GM18873 (cell line): ENCODE measurements at regions not wholly inside any gene's neighbourhood (a gene's known extent, or its start where the extent isn't known, plus 50 kb on each side); places are given as distances from the start of the nearest gene placed in this dataset.
"Not testable (repeated sequence)": the region's sequence is repeated elsewhere in the genome, so short reads cannot be mapped to it uniquely, and the experiment has no call there.

Source experiments
- ATAC-seq: cut with Tn5 transposase; IDR thresholded peaks from one replicate; pipeline ENCODE4 v1.9.1; 2021; ENCODE audit warnings: mild to moderate bottlenecking, moderate library complexity, moderate number of reproducible peaks; ENCODE audit not compliant: unreplicated experiment, low FRiP score

DNA sequence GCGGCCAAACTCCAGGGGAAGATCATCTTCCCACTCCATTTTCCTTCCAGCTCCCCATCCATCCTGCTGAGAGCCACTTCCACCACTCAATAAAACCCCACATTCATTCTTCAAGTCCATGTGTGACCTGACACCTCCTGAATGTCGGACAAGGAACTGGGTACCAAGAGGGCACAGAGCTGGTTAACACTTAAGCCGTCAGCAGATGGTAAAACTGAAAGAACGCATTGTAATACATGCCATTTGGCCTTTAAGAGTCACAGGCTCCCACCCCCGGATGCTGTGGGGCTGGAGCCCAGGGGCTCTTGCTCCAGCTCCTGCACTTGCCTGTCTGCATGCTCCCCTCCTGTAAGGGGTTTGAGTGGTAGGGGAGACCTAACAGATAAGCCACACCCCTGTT lies 753.9 kb downstream of the COL12A1 start:
- ATAC-seq, result no peak

DNA sequence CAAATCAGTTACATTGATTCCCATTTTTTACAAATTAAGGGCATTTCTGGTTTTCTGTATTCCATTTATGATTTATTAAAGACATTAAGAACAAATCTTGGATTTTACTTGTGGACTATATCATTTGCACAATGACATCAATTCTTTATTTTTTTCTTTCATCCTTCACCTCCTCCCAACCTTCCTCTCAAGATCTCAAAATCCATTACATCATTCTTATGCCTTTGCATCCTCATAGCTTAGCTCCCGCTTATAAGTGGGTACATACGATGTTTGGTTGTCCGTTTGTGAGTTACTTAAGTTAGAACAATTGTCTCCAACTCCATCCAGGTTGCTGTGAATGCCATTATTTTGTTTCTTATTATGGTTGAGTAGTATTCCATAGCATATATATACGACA lies 752.8 kb downstream of the CD109 start:
- ATAC-seq, result no peak

DNA sequence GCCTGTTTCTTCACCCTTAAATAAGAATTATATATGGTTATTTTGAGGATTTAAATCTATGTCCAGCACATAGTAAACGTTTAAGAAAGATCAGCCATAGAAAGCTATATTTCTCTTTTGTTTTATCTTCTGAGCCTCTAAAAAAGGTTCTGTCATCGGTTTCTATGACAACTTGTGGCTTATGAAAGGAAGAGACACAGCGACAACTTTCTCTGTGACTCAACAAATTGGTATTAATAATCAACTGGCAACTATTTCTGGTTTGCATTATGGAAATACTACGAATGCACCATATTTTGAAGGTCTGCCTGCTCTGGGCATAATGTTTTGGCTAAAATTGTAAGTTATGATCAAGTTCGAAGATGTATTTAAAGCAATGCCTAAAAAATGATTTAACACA lies 751.0 kb downstream of the CD109 start:
- ATAC-seq, result peak; percentile 90

DNA sequence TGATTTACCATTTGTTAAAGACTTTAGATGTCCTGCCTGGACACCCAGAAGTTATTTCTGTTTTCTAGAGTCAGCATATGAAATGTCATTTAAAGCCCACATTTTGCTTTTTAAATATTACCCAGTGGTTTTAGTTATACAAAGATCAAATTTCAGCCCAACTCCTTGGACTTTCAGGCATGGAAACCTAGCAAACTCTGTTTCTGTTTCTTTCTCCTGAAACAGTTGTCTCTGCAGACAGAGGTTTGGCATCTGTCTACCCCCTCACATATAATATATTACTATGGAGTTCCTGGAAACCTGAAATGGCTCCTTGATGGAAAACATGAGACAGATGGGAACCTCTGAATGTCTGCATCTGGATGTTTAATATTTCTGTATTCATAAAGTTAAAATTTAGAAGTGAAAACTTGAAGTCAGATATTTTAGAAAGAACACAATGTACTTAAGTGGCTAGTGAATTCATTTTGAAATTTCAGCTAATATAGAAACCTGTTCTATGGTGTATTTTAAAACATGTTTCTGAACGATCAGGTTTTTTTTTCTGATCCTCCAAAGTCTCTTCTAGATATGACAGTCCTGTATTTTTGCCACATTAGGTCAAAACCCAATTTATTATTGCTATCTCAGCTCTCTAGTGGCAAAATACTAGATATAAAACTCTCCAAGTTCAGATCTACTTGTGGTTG lies 743.3 kb downstream of the CD109 start:
- ATAC-seq, result no peak

DNA sequence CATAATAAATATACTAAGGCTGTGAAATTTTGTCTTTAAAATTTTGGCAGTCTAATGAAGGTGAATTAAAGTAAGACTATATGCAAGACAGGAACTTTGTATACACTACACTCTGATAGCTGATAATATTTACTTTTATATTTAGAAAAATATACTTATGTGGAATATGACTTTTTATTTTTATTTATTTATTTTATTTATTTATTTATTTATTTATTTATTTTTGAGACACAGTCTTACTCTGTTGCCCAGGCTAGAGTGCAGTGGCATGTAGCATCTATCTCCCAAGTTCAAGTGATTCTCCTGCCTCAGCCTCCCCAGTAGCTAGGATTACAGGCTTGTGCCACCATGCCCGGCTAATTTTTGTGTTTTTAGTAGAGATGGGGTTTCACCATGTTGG lies 742.4 kb downstream of the CD109 start:
- not testable (repeated sequence) for ATAC-seq

DNA sequence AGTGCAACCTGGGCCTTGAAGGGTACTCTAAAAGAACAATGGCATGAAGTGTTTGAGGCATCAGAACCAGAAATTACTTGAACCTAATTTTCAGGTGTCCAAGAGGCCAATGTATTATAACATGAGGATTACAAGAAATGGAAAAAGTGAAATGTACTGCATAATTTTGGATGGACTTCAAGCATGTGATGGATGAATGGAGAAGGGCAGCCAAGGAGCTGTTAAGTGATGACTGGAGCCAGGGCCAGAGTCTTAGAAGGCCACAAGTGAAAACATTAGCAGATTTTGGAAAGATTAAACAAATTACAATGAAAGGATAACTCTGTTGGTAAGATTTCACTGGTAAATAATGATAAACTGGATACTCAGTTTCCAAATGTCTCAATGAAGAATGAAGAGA lies 738.2 kb downstream of the CD109 start:
- ATAC-seq, result no peak

DNA sequence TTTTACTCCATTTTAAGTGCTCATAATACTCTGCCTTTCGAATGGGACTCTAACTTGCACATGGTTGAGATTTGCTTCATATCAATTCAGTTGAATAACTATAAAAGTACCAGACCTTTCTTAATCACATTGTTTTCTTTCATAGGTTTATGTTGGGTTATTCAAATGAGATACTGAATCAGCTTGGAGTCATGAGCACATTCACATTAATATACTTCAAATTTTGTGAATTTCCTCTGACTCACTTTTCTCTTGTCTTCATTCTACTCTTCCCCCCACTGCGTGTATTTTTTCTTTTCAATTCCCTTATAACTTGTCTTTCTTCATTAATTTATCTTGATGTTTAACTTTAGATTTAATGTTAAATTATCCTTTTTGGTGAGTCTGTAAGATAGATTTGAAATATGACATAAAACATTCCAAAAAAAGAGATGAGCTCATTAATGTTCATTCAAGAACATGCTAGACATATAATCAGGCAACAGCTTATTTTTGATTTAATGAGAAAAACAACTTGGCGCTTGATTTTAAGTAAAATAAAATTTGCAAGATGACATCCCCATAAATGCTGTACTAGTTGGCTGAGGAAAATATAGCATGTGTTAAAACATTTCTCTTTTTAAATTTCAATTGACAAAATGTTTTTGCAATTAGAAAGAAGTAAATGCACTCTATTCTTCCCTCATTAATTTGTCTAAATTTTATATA lies 736.0 kb downstream of the CD109 start:
- no peak for ATAC-seq

DNA sequence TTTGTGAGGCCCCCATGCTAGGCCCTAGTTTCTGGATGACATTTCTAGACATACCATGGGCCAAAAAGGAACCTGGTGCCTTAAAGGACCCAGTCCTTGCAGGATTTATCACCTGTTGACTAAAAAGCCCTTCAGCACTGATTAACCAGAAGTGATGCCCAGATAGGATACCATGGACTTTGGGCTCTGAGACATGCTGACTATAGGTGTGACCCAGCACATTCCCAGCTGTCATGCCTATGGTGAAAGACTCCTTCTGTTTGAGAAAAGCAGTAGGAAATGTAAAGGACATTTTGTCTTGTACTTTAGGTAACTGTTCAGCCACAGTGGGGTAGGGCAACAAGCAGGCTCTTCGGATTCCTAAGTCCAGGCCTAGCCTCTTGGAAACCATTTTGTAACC lies 724.2 kb downstream of the CD109 start:
- ATAC-seq, result no peak

DNA sequence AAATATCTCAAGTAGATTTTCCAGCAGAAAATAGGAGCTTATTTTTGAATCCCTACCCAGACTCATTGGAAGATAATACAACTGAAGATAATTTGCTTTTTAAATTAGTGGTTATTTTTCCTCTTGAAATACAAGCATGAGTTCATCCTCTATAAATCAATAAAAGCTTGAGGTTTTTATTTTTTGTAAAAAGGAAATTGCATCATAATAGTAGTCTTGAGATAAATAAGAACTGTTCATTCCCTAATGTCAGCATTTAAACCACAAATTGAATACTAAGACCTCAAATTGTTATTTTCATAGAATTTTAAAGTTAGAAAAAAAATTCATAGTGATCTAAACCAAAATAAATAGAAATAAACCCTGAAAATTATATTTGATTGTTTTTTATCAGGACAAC lies 719.1 kb downstream of the CD109 start:
- no peak for ATAC-seq

DNA sequence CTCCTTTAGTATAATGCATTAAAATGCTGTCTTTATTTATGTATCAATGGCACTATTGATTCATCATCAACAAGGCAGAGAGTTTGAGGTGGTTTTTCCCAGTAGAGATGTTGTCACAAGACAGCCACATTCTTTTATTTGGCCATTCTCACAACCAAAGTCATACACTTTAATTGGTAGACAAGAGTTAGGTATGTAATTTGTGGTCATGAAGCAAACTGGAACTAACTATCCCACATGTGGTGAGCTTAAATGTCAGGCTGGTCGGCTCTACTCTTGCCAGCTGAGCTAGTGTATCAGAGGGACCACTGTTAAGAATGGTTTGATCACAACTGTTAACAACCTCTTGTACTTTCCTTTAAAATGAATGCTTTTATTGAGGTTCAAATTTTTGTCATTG lies 714.6 kb downstream of the CD109 start:
- ATAC-seq, result no peak

DNA sequence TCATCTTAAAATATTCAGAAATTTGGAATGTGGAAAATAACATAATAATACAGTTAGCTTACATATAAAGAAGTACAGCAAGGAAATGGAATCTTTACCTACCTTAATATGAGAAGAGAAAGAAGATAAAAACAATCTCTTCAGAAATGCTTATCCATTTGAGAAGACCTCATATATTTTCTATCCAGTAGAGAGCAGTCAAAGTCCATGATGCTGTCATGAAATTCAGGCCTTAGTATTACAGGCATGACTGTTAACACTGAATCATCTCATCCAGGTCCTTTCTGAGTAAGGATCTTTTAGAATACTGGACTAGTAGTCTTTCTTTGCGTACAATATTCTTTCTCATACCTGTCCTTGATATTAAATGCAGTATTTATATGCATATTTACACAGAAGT lies 713.4 kb downstream of the CD109 start:
- peak; percentile 92 for ATAC-seq

DNA sequence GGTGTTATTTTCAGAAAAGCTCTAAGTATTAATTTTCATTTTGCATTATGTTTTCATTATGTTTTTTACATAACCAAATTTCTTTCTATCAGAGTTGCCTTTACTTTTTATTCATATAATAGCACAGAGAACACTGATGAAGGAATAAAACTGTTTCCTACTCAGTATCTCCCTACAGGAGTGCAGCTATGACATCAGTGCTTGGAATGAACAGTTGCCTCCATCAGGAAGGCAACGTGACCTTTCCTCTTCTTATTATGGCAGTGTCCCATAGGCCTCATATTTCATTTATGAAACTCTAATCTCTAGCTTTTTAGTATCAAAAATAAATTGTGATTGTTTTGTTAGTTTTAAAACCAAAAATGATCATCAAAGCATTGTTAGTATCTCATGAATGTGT lies 712.8 kb downstream of the CD109 start:
- ATAC-seq, result no peak

DNA sequence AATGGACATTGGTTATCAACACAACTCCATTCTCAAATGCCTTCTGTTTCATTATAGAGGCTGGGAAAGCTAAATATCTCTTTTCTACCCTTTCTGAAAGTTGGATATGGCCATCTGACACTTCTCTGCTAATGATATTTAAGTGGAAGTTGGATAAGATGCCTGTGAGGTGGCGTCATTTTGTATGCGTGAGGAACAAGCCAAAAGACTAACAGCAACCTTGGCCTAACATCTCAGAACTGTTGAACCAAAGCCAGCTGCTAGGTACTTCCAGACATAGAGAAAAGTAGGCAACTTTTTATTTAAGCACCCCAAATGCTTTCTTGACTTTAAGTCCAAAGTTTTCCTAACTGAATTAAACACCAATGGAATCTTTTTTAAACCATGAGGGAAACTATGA lies 708.4 kb downstream of the CD109 start:
- ATAC-seq, result no peak

DNA sequence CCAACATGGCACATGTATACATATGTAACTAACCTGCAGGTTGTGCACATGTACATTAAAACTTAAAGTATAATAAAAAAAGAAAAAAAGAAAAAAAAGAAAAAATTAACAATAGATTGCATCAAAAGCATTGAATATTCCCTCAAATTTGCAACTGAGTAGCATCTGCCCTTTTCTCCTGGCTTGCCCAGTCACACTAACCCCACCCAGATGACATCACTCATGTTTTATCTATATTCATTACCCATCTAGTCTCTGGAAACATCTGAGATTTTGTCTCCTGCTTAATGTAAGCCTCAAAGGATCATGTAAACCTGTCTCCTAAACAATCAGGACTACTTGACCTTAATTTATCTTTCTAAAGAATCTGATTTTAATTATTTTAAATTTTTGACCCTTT lies 706.8 kb downstream of the CD109 start:
- no peak for ATAC-seq

DNA sequence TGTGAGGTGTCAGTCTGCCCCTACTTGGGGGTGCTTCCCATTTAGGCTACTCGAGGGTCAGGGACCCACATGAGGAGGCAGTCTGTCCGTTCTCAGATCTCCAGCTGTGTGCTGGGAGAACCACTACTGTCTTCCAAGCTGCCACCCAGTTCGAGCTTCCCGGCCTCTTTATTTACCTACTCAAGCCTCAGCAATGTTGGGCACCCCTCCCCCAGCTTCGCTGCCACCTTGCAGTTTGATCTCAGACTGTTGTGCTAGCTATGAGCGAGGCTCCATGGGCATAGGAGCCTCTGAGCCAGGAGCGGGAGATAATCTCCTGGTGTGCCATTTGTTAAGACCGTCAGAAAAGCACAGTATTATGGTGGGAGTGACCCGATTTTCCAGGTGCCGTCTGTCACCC lies 682.4 kb downstream of the CD109 start:
- ATAC-seq, result not testable (repeated sequence)

DNA sequence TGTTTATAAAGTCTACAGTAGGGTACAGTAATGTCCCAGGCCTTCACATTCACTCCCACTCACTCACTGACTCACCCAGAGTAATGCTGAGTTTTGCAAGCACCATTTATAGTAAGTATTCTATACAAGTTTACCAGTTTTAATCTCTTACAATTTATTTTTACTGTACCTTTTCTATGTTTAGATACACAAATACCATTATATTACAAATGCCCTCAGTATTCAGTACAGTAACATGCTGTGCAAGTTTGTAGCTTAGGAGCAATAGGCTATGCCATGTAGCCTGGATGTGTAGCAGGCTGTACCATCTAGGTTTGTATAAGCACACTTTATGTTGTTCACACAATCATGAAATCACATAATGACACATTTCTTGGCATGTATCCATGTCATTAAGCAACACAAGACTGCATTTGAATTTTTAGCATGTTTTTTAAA lies 673.6 kb downstream of the CD109 start:
- no peak for ATAC-seq

DNA sequence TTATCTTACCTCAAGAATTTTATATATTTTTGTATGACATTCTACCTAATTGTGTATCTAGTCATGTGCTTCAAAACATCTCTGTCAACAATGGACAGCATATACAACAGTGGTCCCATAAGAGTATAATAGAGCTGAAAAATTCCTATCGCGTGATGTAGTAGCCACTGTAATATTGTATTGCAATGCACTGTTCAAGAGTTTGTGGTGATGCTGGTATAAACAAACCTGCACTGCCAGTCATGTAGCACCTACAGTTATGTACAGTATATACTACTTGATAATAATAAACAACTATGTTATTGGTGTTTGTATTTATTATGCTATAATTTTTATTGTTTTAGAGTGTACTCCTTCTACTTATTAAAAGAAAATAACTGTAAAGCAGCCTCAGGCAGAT lies 672.7 kb downstream of the CD109 start:
- no peak for ATAC-seq

DNA sequence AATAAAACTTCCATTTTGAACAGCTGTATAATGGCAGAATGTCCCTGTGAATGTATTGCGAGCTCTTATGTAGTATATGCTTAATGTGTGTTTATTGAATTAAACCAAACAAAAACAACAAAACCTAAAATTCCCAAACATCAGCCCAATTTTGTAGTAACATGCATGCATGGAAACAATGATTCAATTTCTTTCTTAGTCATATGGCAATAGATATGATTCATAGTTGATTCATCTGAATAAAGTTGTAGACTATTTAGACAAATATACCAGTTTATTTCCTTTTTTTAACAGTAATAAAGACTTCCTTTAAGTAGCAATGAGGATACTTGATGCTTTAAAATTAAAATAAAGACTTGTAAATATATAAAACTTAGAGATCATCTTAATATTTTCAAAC lies 670.6 kb downstream of the CD109 start:
- ATAC-seq, result no peak

DNA sequence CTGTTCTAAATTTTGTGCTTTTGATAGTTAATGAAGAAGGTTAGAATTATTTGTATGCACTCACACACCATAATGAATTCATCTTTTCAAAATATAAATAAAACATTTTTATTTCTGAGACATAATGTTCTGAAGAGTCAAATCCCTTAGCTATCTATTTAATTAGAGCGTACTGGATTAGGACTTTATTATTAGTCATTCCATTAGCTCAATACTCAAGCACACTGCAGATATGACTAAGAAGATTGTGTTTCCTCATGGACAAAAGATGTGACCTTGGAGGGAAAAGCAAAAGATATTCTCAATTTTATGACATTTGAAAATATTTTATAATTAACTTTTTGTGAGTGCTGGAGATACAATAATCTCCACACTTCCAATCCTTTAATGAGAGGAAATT lies 666.4 kb downstream of the CD109 start:
- ATAC-seq, result no peak

DNA sequence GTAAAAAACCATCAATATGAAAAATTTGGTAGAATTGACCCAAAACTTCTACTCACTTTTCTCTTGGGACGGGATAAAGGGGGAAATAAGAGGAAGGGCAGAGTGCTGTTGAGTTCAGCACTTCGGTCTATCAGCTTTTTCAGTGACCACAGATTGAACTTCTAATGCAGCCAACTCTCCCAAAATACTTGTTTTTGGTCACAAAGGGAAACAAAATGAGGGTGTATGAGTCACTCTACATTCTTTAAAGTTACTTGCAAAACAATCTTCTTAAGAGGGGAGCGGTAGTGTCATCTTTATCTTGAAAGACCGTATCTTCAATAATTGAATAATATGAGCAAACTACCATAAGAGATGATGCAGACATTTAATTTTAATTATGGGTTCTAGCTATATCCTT lies 661.3 kb downstream of the CD109 start:
- ATAC-seq, result no peak

DNA sequence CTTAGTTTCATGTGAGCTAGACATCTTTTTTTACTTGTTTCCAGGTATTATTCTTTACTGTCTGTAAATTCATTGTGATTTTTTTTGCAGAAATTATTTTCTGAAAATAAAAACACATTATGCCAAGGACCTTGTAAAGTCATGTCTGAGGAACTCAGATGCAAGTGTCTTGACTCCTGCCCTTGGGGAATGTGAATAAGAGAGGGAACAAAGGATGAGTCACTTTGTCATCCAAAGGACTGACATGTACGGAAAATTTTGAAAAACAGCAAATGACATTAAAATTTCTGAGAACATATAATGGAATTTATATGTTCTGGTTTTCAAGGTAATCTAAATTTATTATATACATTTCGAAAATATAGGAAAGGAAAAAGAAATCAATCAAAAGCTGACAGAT lies 660.4 kb downstream of the CD109 start:
- ATAC-seq, result no peak

DNA sequence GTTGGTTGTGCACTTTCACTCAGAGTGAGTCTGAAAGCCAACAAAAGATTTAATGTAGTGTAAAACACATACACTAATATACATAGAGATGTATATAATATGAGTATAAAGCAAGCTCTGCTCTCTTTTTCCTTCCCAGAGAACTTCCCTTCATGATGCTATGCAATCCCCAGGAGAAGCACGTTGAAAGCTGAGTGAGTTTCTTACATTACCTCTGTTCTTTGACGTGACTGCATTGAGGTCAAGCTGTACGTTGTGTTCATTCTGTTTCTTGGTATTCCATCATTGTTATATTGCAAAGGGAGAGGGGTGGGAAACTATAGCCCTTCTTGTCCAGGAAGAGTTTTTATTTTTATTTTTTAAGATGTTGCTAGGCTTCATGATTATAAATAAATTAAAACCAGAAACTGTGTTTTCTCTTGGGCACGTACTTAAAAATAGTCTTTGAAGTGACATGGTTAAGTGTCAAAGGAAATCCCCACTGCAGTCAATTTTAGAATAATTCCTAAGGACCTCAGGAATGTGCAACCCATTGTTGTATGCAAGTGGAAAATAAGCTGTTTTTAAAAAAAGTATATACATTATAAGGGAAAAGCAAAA lies 651.0 kb downstream of the CD109 start:
- ATAC-seq, result no peak
